ENCODE measurements at regions not wholly inside any gene's neighbourhood (a gene's known extent, or its start where the extent isn't known, plus 50 kb on each side); places are given as distances from the start of the nearest gene placed in this dataset.
"Not testable (repeated sequence)": the region's sequence is repeated elsewhere in the genome, so short reads cannot be mapped to it uniquely, and the experiment has no call there.

DNA sequence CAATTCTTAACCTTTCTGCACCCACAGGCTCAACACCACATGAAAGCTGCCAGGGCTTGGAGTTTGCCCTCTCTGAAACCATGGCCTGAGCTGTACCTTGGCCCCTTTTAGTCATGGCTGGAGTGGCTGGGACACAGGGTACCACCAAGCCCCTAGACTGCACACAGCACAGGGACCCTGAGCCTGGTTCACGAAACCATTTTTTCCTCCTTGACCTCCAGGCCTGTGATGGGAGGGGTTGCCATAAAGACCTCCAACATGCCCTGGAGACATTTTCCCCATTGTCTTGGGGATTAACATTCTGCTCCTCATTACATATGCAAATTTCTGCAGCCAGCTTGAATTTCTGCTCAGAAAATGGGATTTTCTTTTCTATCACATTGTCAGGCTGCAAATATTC lies 113.4 kb downstream of the XPNPEP1 start:
- not testable (repeated sequence) for DNase-seq

DNA sequence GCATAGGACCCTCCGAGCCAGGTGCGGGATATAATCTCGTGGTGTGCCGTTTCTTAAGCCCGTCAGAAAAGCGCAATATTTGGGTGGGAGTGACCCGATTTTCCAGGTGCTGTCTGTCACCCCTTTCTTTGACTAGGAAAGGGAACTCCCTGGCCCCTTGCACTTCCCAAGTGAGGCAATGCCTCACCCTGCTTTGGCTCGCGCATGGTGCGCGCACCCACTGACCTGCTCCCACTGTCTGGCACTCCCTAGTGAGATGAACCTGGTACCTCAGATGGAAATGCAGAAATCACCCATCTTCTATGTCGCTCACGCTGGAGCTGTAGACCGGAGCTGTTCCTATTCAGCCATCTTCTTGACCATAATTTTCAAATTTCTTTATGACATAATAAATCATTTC lies 122.1 kb downstream of the XPNPEP1 start:
- not testable (repeated sequence) for DNase-seq

GRCh38 chr10:109790647-109791046 lies 132.7 kb downstream of the XPNPEP1 start:
- DNase-seq: no peak

DNA sequence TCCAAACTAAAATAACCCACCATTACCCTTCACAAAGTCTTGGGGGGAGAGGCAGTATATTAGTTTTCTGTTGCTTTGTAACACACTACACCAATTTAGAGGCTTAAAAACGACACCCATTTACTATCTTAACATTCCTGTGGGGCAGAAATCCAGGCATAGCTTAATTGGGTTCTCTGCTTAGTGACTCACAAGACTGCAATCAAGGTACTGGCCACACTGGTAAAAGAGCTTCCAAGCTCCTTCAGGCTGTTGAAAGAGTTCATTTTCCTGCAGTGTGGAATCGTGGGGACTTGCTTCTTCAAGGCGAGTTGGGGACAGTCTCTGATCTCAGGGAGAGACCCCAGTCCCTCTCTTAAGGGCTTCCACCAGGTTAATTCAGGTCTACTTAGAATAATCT lies 139.1 kb downstream of the XPNPEP1 start:
- DNase-seq: no peak

DNA sequence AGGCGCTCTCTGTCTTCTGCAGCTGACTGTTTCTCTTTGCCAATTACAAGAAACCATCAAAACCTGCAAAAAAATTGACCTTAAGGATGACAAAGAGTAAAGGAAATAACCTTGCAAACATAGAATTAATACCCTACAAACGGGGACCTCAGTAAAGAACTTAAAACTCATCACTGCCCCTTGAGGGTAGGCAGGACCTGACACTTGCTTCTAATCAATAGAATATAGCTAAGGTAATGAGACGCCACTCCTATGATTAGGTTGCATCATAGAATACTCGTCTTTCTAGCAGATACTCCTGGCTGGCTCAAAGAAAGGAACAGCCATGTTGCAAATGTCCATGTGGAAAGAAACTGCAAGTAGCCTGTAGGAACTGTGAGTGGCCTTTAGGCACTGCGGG lies 140.0 kb downstream of the XPNPEP1 start:
- DNase-seq: no peak

DNA sequence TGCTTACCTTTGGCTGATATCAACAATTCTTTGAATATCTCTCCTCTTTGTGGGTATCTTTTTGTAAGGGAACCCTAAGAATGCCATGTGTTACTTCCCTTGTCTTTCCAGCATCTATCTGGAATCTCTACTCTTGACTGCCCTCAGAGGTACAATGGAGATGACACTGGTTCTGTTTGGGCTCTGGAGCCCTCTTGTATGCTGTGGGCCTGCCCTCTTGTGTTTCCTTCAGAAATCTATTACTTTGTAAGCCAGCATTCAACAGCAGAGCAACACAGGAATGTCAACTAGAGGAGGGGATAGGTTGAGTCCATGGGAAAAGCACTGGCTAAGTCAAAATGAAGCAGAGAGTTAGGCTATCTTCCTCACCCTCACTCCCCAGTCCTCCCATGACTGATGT lies 142.3 kb downstream of the XPNPEP1 start:
- no peak for DNase-seq

GRCh38 chr10:109778993-109779392 lies 144.3 kb downstream of the XPNPEP1 start:
- no peak for DNase-seq

- no peak for DNase-seq
These were observed 149.2 kb downstream of the XPNPEP1 start for GRCh38 chr10:109774121-109774440.

GRCh38 chr10:109773288-109774120 lies 149.8 kb downstream of the XPNPEP1 start:
- no peak for DNase-seq

DNA sequence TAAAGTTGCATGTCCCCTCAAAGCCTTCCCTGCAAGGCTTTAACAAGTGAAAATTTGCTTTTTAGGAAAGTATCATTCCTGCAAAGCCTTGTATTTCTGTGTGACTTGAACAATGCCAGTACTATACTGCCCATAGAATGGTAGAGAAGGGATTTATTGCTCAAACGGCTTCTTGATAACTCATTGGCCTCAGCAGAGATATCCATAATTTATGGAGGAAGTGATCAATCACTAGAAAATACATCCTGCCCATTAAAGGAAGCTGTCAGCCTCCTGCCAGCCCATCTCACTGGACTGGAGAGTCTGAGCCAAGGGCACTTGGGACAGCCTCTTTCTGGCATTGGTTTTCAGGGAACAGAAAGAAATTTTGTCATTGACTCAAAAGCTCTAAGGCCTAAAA lies 152.6 kb downstream of the XPNPEP1 start:
- no peak for DNase-seq

DNA sequence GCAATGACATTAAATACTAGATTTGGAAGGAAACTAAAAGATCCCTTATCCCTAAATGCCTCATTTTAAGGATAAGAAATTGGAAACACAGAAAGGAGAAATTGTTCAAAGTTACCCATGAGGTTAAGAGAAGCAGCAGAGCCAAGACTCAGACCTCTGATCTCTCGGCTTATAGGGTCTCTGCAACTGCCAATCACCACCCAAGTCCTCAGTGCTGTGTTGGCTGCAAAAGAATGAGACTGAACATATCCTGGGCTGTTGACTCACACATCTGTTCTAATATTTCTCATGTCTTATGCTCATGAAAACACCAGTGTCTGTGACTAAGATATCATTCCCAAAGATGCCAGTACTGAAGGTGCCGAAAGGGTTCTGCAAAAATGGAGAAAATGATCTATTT lies 153.3 kb downstream of the XPNPEP1 start:
- no peak for DNase-seq

GRCh38 chr10:109765838-109766237 lies 157.5 kb downstream of the XPNPEP1 start:
- DNase-seq: no peak

GRCh38 chr10:109762555-109762954 lies 160.8 kb downstream of the XPNPEP1 start:
- DNase-seq: no peak

- not testable (repeated sequence) for DNase-seq
These were observed 165.6 kb downstream of the XPNPEP1 start for GRCh38 chr10:109757670-109758069.

DNA sequence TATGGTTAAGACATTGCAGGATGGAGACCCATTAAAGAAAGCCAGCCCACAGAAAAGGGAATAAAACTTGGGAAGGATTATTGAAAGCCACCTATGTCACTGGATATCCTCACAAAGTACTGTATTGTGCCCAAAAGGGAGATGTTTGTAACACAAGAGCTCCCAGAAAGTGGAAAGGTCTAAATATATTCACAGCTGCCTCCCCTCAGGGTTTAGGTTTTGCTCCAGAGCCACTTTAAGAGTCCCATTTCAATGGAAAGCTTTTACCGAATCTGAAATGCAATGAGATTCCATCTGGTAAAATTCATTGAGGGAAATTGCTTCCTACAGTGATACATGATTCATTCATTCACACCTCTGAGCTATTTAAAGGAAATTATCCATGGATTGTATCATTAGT lies 176.4 kb downstream of the XPNPEP1 start:
- no peak for DNase-seq

GRCh38 chr10:109744020-109744419 lies 179.3 kb downstream of the XPNPEP1 start:
- no peak for DNase-seq

- DNase-seq: no peak
These were observed 179.7 kb downstream of the XPNPEP1 start for GRCh38 chr10:109743574-109743973.

DNA sequence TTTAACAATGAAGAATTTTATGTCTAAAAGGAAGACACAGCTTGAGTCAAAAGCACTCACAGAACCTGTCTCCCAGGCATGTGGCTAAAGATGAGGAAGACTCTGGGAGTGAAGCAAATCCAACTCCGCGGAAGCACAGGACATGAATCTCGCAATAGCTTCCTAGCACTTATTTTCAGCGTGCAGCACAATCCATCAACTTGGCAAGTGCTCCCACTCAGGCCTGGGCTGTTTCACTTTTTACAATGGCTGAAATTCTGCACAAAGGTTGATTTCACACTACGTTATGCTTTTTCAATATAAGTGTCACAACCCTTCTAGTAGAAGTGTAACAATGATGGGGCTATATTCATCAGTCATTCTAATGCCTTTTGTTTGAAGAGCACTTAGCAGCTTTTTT lies 180.2 kb downstream of the XPNPEP1 start:
- no peak for DNase-seq

- no peak for DNase-seq
These were observed 181.6 kb downstream of the XPNPEP1 start for GRCh38 chr10:109741712-109742111.

DNA sequence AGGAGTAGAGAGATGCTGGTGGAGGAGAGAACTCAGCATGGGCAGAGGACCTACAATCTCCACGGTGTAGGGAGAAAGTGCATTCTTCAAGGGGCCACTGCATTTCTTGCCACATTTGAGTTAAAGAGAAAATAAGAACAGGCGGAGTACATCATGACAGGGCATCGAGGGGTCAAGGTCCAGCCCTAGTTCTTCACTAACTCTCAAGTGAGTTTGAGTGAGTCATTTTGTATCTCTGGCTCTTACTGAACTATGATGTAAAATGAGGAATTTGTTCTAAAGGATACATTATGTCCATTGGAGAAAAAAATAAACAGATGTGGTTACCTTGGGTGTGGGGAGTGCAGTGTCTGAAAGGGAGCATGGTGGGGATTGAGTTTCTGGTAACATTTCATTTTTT lies 182.9 kb downstream of the XPNPEP1 start:
- no peak for DNase-seq

GRCh38 chr10:109737626-109738025 lies 185.7 kb downstream of the XPNPEP1 start:
- no peak for DNase-seq

DNA sequence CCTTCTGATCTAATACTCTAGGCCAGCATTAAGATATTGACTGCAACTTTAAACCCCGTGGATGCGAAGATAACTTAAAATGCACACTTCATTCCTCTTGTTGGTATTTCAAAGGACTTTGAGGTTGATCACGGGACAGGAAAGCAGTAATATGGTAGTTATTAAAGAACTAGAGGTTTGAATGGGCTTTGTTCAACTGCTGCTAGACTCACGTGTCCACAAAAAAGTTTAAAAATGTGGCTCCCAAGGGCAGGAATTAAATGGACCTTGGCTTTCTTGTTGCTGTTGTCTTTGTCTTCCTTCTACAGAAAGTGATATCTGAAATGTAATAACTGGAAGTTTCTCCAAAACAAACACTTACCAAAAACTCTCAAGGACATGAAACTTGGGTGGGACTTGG lies 186.3 kb downstream of the XPNPEP1 start:
- no peak for DNase-seq

GRCh38 chr10:109735776-109736175 lies 187.5 kb downstream of the XPNPEP1 start:
- DNase-seq: no peak

- DNase-seq: no peak
These were observed 190.9 kb downstream of the XPNPEP1 start for GRCh38 chr10:109732254-109732965.

- not testable (repeated sequence) for DNase-seq
These were observed 193.4 kb downstream of the XPNPEP1 start for GRCh38 chr10:109729895-109730294.

Measured in cerebellar nuclear complex (tissue), 1 donor.